NCI-H226 (cell line): ENCODE measurements at regions not wholly inside any gene's neighbourhood (a gene's known extent, or its start where the extent isn't known, plus 50 kb on each side); places are given as distances from the start of the nearest gene placed in this dataset.
"Not testable (repeated sequence)": the region's sequence is repeated elsewhere in the genome, so short reads cannot be mapped to it uniquely, and the experiment has no call there.

ENCODE experiments used
- DNase-seq: peaks from one replicate; pipeline ENCODE4 v3.0.0-alpha.2; 2015

DNA sequence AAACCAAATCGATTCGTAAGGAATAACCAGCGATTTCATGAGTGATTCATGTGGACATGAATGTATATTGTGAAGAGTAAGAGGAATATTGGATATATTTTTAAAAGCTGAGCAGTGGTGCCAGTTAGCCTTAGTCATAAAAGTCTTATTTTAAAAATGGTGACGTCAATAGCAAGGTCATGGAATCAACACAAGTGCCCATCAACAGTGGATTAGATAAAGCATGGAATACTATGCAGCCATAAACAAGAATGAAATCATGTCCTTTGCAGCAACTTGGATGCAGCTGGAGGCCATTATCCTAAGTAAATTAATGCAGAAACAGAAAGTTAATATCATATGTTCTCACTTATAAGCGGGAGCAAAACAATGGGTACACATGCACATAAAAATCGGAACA, 89.0 kb upstream of the STOX2 start:
- DNase-seq, result no peak

DNA sequence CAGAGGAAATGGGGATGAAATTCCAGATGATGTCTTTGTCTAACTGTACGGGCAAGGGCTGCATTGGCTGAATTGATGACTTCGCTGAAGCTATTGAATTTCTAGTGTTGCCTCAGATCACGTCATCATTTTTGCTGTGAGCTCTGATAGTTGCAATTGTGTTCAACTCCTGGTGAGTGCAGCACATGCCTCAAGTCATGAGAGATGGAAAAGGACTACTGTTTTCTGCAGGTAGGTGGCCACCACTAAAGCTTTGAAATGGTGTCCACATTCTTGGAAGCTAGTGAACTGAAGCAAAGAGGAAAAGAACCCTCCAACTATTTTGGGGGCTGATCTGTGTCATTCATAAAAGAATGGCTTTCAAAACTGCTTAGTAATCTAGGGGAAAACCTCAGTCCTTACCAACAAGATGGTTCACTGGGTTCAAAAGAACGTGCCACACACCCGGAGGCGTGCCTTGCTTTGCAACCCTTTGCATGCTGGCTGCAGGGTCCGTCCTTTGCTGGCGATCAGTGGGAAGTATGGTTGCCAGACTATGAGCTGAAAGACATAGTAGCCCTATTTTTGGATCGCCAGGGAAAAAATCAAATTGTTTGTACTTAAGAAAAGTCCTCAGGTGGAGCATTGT, 88.1 kb upstream of the STOX2 start:
- no peak for DNase-seq

DNA sequence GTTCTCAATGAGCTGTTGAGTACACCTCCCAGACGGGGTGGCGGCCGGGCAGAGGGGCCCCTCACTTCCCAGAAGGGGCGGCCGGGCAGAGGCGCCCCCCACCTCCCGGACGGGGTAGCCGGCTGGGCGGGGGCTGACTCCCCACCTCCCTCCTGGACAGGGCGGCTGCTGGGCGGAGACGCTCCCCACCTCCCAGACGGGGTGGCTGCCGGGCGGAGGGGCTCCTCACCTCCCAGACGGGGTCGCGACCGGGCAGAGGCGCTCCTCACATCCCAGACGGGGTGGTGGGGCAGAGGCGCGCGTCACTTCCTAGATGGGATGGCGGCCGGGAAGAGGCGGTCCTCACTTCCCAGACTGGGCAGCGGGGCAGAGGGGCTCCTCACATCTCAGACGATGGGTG, 86.5 kb upstream of the STOX2 start:
- DNase-seq, result not testable (repeated sequence)

DNA sequence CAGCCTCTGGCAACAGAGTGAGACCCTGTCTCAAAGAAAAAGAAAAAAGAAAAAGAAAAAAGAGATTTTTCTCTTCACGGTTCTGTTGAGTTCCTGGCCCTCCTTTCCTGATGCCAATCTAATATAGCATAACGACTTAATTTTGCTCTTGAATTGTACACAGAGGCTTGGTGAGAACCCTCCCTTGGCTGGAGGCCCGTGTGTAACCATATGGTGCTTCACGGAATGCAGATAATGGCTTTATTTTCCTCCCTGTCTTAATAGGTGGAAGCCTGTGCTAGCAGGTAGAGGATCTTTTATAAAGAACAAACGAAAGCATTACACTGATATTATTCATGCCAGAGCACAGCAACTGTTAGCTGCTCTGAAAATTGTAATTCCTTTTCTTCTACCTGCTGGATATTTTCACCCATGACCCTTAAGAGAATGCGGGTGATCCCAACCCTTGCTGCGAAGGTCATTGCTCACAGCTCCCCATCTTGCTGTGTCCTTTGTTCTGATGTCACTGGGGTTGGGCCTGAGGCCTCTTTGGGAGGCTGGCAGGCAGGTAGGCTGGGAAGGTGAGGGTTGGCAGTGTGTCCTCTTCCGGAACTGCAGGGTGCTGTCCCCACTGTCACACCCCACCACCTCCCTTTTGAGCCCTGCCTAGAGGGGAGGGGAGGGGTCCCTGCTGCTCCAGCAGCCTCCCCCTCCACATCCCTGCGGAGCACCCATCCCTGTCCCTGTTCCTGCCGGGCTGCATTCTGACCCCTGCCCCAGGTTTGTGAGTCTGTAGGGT, 83.8 kb upstream of the STOX2 start:
- no peak for DNase-seq

DNA sequence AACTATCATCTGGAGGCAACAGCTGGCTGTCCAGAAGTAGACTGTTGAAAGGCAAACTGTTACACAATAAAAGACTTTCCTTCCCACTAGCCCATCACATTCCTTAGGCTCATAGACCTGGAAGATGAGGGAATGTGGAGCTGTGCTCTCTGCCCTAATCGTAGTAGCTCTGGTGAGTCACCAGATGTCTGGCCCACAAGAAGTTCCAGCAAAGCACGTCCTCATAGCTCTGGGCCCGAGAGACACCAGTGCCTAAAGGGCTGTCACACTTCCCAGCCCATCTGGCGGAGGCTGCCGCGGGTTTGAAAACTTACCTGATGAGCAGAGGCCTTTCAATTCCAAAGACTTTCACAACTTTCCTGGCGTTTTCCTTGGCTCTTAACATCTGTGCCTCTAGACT, 81.7 kb upstream of the STOX2 start:
- peak; percentile 65 for DNase-seq

DNA sequence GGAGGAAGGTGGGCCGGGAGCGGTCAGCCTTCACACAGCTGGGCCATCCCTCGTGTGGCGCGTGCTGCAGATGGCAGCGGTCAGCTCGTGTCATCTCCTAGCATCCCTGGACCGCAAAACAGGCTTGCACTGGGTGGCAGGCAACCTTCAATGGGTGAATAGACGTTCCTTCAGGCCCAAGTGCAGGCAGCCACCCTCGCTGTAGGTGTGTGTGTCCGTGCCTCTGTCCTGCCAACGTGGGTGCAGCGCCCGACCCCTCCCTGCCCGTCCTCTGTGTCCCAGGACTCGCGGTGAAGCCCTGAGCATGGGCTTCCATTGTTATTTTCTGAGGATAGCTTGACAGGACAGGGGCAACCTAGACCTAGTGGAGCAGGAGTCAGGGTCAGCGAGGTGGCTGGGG, 79.8 kb upstream of the STOX2 start:
- DNase-seq, result no peak

DNA sequence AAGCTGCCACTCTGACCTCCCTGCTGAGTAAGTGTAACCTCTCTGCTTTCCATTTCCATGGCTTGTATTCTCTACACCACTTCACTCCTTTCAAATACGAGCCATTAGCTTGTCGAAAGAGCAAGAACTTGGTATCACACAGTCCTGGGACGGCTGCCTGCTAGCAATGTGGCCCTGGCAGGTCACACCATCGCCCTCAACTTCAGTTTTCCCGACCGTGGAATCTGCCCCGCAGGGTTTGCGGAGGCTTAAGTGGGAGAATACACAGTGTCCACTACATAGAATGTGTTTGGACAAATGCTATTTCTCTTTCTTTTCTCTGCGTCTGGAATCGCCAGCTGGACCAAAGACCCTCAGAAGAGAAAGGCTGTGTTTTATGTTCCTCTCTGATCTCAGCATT, 78.6 kb upstream of the STOX2 start:
- no peak for DNase-seq

DNA sequence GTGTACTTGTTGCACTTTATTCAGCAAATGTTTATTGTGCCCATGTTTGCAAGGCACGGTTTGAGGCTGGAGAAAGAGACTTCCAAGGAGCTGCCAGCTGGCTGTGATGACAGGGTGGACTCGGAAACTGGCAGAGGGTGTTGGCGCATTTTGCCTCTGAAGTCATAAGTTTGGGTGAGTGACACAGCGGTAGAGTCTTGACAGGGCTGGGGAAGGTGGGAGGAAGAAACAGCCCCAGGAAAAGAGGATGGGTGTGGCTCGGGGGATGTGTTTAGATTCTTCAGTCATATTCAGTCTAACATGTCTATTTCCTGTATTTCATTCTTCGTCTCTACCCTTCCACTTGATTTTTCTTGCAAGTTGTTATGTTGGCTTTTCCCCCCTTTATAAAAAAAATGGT, 77.0 kb upstream of the STOX2 start:
- DNase-seq, result no peak

DNA sequence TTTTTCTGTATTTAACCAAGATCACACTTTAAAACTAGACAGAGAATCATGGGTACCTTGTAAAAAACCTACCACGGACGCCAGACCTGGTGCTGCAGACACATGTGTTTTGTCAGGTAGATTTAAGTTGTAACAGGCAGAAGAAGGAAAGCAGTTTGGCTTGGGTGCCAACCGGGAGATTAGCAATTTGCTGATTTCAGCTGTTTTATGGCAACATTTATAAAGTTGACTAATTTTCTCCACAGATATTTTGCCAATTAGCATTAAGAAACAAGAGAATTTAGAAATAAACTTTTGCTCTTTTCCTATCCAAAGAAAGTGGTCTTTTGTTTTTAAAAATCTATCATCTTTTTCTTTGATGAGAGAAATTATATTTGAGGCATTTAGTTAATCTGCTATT, 76.3 kb upstream of the STOX2 start:
- no peak for DNase-seq

DNA sequence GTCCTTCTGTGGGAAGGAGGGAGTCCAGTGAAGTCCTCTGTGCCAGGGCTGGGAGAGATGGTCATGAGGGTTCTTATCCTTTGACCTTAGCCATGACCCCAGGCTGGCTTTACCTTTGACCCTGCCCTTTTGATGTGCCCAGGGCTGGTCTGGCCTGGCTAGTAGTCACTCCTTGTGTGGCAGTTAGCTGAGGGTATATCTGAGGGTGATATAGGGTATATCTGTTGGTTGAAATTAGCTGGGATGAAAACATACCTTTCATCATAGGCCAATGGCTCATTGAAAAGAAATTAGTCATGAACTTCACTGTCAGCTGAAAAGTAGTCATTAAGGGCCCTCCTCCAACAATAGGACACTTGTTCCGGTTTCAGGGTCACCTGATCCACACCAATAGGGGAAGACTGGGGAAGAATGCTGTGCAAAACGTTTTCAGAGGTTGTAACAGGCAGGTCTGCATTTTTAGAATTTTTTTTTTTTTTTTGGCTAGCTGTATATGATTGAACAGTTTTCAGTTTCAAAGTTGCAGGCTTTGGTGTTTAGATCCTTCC, 74.6 kb upstream of the STOX2 start:
- no peak for DNase-seq

DNA sequence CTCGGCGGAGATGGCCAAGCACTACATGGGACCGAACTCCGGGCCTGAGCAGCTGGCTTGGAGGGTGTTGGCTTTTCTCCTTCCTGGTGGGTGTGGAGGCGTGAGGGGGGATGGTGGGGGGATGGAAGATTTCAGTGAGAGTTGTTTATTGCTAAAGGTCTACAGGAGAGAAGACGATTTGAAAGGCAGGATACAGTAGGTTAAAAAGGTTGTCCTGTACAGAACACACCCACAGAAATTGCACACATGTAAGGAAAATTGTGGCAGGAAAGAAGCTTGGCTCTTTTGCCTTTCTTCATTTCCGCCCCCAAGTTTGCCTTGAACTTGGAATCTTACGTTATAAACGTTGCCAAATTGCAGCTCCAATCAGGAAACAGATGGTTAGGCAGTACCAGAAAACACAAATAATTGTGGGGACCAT, 74.1 kb upstream of the STOX2 start:
- no peak for DNase-seq

DNA sequence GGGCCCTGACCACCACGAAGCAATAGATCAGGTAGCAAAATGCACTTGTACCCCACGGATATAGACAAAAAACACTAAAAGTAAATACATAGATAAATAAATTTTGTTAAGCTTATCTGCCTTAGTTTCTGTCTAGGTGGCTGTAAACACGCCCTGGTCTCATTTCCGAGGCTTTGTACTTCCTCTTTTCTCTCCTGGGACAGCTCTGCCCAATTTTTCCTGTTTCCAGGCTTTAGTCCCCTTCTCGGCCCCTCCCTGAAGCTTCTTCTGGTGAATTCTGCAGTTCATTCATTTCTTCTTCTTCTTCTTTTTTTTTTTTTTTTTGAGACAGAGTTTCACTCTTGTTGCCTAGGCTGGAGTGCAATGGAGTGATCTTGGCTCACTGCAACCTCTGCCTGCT, 73.4 kb upstream of the STOX2 start:
- DNase-seq, result no peak

DNA sequence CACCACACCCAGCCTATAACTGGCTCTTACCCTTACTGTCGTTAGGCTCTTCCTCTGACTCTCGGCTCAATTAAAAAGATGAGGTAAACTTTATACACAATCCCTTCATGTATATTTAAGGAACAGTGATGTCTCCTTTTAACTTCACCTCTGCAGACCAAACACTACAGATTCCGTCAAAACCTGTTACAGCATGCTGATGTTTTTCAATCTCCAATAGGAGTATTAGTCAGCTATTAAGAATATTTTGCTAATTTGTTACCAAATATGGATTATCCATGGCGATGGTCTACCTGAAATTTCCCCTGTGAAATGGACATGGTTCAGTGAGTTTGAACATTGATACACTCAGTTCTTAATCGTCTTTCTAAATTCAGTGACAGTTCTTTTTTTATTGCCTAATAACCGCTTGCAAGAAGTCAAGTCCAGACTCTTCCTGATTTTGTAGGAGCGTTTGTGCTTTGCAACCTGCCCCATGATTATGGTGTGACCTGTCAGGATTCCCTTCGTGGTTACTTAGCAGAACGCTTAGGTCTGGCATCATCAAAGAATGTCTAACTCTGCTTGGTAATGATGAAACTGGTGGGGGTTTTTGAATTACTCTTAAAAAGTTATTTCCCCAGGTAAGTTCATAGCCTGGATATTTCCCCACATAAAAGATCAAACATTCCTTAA, 72.2 kb upstream of the STOX2 start:
- no peak for DNase-seq

DNA sequence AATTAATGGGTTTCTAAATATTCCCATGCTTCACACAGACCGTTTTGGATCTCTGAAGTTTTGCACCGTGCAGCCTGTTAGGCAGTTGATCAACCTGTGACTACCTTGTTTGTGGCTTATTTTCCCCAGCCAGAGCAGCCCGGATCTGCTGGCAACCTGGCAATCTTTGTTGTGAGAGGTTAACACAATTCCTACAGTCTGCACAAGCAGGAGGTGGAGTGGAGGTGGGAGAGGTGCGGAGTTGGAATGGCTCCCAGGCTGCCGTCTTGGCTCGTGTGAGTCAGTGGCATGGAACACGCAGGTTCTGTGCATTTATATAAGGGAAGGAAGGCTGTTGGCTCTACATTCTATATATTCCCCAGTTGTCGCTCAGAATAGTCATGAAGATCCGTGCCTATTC, 70.9 kb upstream of the STOX2 start:
- DNase-seq, result no peak

DNA sequence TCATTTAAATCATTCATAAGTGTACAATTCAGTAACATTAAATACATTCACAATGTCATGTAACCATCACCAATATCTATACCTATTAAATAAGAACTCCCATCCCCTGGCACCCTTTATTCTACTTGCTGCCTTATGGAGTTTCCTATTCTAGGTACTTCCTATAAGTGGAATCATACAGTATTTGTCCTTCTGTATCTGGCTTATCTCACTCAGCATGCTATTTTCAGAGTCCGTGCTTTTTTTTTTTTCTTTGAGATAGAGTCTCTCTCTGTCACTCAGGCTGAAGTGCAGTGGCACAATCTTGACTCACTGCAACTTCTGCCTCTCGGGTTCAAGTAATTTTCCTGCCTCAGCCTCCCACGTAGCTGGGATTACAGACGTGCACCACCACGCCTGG, 67.9 kb upstream of the STOX2 start:
- DNase-seq, result no peak

DNA sequence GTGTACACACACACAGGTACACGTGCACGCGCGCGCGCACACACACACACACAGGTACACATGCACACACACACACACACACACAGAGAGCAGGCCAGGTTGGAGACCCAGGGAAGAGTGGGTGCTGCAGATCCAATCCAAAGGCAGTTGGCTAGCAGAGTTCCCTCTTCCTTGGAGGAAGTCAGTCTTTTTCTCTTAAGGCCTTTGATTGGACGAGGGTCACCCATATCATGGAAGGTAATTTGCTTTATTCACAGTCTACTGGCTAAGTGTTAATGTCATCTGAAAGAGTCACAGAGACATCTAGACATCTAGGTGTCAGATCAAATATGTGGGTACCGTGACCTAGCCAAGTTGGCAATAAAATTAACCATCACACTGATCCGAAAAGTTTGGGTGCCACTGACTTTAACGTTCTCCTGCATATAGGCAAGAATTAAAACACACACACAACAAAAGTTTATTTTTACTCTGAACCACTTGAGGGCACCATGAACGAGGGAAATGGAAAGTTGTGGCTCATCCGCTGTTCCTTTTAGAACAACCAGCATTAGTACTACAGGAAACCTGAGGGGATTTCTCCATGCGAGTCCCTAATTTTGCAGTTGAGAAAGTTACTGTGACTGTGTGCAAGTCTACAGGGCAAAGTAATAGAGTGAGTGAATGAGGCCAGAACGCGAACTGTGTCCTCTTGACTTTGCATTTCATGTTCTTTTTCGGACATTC, 66.0 kb upstream of the STOX2 start:
- no peak for DNase-seq

DNA sequence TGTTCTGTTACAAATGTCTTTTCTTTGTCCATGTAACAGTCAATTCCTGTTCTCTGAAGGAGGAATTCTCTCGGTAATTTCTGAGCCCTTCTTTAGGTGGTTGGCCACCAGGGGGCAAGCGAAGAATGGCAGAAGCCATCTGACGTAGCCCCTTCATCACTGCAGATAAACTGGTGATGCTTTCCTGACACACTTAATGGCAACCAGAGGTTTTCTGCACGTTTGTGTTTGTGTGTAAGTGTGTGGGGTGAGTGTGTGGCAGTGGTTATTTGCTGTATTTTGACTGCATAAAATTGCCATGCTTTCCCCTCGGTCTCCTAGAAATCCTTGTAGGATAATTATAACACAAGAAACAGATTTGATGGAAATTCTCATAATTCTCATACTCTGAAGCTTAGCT, 64.8 kb upstream of the STOX2 start:
- DNase-seq, result peak; percentile 37

DNA sequence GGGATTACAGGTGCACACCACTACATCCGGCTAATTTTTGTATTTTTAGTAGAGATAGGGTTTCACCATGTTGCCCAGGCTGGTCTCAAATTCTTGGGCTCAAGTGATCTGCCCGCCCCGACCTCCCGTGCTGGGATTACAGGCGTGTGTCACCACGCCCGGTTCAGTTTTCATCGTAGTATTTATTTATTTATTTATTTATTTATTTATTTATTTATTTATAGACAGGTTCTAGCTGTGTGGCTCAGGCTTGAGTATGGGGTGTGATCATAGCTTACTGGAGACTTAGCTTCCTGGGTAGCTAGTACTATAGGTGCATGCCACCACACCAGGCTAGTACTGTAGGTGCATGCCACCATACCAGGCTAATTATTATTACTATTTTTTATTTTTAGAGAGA, 64.1 kb upstream of the STOX2 start:
- DNase-seq, result no peak

DNA sequence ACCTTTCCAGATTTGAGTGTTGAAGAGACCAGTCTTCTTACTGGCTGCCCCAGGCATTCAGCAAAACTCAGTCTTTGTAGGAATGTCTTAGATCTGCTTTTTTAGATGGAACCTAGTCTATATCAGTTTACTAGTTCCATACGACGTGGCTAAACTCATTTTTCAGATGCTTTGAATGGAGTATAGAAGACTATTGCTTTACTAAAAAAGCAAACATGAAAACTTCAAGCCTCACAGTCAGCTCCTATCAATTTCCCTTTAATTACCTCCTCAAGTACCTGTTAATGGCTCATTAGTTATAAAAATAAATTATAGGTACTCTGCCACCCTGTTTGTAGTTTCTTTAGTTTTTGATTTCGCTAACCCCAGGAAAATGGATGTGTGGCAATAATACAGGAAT, 63.0 kb upstream of the STOX2 start:
- DNase-seq, result no peak

DNA sequence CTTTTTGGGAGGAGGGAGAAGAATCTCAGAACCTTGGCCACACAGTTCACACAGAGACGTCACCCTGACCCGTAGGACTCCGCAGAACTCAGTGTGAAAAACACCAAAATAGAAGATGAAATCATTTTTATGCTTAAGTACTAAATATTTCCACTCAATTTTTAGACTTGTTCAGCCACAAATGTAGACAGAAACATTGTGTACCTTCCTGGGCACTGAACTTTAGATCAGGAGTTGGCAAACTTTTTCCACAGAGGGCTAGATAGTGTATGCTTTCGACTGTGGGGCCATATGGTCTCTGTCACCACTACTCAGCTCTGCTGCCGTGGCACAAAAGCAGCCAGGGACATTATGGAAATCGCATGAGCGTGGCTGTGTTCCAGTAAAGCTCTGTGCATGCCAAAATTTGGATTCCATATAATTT, 61.8 kb upstream of the STOX2 start:
- no peak for DNase-seq

DNA sequence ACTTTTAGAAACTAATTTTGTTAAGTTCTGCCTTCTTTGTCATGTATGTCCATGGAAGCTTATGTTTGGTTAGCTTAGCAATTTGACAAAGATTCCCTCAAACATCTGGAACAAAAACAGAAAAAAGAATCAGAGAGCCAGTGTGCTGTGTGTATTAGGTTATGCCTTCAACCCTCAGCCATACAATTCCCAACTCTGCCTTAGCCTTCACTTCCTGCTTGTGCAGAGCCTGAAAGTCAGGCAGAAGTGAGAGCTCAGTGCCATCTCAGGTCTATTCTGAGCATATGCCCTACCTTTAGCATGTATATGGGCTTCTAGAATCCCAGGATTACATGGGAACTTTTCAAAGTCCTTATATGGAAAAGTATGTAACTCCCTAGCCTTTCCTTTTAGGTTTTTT, 58.2 kb upstream of the STOX2 start:
- no peak for DNase-seq

DNA sequence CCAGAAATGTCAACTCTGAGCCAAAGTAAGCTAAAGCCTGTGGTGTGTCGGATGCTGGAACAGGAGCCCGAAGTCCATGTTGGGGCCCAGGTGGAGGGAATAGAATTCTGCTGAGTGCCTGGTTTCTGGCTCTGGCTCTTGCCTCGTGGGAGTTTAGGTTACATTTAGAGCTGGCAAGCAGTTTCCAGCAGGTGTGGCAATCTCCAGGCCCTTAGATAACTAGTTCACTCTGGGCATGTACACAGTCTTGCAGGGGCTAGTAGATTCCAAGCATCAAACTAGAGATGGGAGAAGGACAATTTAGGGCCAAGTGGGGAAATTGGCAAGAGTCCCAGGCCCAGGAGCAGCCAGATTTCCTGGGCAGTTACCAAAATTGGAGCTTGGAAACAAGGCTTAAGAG, 56.3 kb upstream of the STOX2 start:
- DNase-seq, result no peak

DNA sequence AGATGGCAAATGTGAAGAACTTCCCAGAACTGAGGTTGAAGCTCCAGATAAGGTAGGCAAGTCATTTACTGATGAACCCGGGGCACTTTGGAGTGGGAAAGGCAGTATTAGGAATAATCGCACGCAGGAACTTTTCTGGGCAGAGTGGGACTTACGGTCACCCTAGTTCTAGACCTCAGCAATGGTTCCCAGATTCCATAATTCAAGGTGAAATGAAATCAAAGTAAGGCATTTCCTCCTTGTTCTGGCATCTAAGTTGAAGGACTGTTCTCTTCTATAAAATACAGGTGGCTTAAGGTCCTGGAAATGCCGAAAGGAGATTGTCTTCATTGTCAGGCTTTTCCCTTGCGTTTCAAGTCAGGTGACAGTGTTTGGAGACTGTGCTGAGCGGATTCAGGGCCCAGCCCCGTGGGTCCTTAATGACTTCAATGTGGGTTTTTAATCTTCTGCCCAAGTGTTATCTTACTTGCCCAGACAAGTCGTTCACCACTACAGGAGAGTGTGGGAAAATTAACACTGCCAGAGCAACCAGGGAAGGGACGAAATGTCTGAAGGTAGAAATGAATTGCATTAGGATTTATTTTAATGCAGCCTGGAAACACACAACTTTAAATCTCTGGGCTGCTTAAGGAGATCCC, 52.1 kb upstream of the STOX2 start:
- DNase-seq, result no peak
